Panc1 (cell line): ENCODE measurements at regions not wholly inside any gene's neighbourhood (a gene's known extent, or its start where the extent isn't known, plus 50 kb on each side); places are given as distances from the start of the nearest gene placed in this dataset.

Source experiments
- POLR2AphosphoS5 ChIP-seq: IDR thresholded peaks from 2 replicates; pipeline ENCODE4 v1.6.1; 2012; ENCODE audit warnings: mild to moderate bottlenecking, low read depth, low read length, moderate library complexity
- REST ChIP-seq, 2 experiments: IDR thresholded peaks; 2 replicates each; pipeline ENCODE4 v1.6.1; 2011 to 2012; ENCODE audit warnings: low read depth in 2 of 2, control low read depth in 1 of 2, low read length in 1 of 2, mild to moderate bottlenecking in 1 of 2, moderate library complexity in 1 of 2; ENCODE audit not compliant: insufficient read depth in 1 of 2
- SIN3A ChIP-seq: IDR thresholded peaks from 2 replicates; pipeline ENCODE4 v1.6.1; 2012; ENCODE audit warnings: low read depth, mild to moderate bottlenecking, low read length, moderate library complexity, borderline replicate concordance; ENCODE audit not compliant: insufficient read depth
- TCF7L2 ChIP-seq: IDR thresholded peaks from 2 replicates; pipeline ENCODE4 v1.6.1; 2011; ENCODE audit warnings: mild to moderate bottlenecking, low read depth, low read length, inconsistent platforms
- TF ChIP-seq, protein P1 (sequence below): fragments of 450-650 bp; IDR thresholded peaks from 2 replicates; pipeline ENCODE4 v1.5.1; 2017; ENCODE audit warnings: mild to moderate bottlenecking

- TF ChIP-seq, protein P1, sequence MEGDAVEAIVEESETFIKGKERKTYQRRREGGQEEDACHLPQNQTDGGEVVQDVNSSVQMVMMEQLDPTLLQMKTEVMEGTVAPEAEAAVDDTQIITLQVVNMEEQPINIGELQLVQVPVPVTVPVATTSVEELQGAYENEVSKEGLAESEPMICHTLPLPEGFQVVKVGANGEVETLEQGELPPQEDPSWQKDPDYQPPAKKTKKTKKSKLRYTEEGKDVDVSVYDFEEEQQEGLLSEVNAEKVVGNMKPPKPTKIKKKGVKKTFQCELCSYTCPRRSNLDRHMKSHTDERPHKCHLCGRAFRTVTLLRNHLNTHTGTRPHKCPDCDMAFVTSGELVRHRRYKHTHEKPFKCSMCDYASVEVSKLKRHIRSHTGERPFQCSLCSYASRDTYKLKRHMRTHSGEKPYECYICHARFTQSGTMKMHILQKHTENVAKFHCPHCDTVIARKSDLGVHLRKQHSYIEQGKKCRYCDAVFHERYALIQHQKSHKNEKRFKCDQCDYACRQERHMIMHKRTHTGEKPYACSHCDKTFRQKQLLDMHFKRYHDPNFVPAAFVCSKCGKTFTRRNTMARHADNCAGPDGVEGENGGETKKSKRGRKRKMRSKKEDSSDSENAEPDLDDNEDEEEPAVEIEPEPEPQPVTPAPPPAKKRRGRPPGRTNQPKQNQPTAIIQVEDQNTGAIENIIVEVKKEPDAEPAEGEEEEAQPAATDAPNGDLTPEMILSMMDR: no peak
- TF ChIP-seq POLR2AphosphoS5 (no peak), SIN3A (no peak), TCF7L2 (no peak), REST (IDR thresholded peaks at IDR 0.05; ENCODE audit: insufficient read depth in 1 of 2, low read depth in 2 of 2, low read length in 1 of 2) (no peak)
Observed at GRCh38 chr7:88615336-88615735, 144.2 kb upstream of the ZNF804B start.
